ENCODE measurements at regions not wholly inside any gene's neighbourhood (a gene's known extent, or its start where the extent isn't known, plus 50 kb on each side); places are given as distances from the start of the nearest gene placed in this dataset.

DNA sequence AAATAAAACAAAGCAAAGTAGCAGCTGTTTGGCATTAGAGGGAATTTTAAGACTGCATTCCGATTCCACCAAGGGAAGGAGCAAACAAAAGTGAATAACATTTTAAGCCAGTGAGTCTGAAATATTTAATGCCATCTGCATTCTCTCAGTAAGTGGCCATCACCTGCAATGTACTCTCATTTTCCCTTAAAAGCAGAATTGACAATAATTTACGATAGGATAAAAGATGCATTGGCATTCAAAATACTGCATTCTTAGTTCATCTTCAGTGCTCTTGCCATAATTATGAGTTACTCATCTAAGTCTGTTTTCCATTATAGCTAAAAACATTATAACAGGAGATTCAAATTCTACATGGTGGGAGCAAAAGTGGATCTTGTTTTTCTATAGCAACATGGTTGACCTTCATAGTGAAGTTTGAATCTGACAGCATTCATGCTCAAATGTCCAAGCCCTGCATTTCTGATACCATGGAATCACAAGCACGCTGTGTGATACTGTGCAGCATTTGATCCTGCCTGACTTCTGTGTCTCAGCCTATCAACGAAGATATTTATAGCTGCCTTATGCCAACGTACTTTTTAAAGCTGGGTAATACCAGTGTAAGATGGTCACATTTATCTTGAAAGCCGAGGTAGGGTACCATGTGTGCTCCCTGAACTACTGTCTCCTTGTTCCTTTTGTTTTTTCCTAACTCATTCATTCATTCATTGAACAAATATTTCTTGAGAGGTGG, 355.3 kb upstream of the IGFBP7 start:
- TF ChIP-seq, protein P1, sequence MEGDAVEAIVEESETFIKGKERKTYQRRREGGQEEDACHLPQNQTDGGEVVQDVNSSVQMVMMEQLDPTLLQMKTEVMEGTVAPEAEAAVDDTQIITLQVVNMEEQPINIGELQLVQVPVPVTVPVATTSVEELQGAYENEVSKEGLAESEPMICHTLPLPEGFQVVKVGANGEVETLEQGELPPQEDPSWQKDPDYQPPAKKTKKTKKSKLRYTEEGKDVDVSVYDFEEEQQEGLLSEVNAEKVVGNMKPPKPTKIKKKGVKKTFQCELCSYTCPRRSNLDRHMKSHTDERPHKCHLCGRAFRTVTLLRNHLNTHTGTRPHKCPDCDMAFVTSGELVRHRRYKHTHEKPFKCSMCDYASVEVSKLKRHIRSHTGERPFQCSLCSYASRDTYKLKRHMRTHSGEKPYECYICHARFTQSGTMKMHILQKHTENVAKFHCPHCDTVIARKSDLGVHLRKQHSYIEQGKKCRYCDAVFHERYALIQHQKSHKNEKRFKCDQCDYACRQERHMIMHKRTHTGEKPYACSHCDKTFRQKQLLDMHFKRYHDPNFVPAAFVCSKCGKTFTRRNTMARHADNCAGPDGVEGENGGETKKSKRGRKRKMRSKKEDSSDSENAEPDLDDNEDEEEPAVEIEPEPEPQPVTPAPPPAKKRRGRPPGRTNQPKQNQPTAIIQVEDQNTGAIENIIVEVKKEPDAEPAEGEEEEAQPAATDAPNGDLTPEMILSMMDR (IDR thresholded peaks at IDR 0.05; ENCODE audit: low read depth, low read length, poor library complexity, severe bottlenecking) = no peak
- no peak for TF ChIP-seq EZH2phosphoT487 (IDR thresholded peaks at IDR 0.05; ENCODE audit: borderline replicate concordance, low read length)
- H3K36me3 ChIP-seq (ENCODE audit: control insufficient read depth, low read length) = no peaks in the 10 kb centered on the region
- H3K27ac ChIP-seq (ENCODE audit: low read depth, low read length) = no peak overlapping the region
- no peaks in the 10 kb centered on the region for H3K4me1 ChIP-seq (ENCODE audit: control insufficient read depth, low read length)
- no peaks in the 10 kb centered on the region for H4K20me1 ChIP-seq (ENCODE audit: control insufficient read depth, insufficient read depth, low read depth, low read length)
- H3K4me3 ChIP-seq (ENCODE audit: low read length) = no peak overlapping the region
- no peaks in the 10 kb centered on the region for H3K27me3 ChIP-seq (ENCODE audit: control insufficient read depth, low read length)
- H3K79me2 ChIP-seq (ENCODE audit: control insufficient read depth, low read length) = no peaks in the 10 kb centered on the region
- H3F3A ChIP-seq (ENCODE audit: control insufficient read depth, insufficient read depth) = no peaks in the 10 kb centered on the region
- no peak overlapping the region for H3K4me2 ChIP-seq (ENCODE audit: low read length)
- no peaks in the 10 kb centered on the region for H3K9me2 ChIP-seq (replicated peaks; ENCODE audit: control insufficient read depth, low read length)
- H3K9me3 ChIP-seq (ENCODE audit: control insufficient read depth, insufficient read depth, low read length) = no peaks in the 10 kb centered on the region

DNA sequence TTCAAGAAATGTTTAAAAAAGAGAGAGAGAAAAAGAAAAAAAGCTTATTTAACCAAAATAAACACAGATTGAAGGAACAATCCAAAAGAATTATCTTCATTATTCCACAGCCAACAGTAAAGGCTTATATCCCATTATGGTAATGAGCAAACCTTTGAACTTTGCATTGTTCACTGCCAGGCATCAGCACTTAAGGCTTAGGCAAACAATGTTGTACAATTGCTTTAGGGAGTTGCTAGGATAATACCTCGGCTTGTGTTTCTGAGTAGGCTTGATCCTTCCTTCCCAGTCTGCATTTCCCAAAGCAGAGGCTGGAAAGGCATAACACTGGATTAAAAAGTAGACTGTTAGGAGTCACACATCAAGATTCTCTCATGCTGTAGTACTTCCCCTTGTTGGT, 352.7 kb upstream of the IGFBP7 start:
- TF ChIP-seq, protein P1 (IDR thresholded peaks at IDR 0.05; ENCODE audit: low read depth, low read length, poor library complexity, severe bottlenecking) = no peak
- TF ChIP-seq EZH2phosphoT487 (IDR thresholded peaks at IDR 0.05; ENCODE audit: borderline replicate concordance, low read length) = no peak
- H3K4me2 ChIP-seq (ENCODE audit: low read length) = no peak overlapping the region
- no peak overlapping the region for H3K4me3 ChIP-seq (ENCODE audit: low read length)
- H3K27me3 ChIP-seq (ENCODE audit: control insufficient read depth, low read length) = no peaks in the 10 kb centered on the region
- H4K20me1 ChIP-seq (ENCODE audit: control insufficient read depth, insufficient read depth, low read depth, low read length) = no peaks in the 10 kb centered on the region
- H3K9me2 ChIP-seq (replicated peaks; ENCODE audit: control insufficient read depth, low read length) = no peaks in the 10 kb centered on the region
- no peaks in the 10 kb centered on the region for H3K9me3 ChIP-seq (ENCODE audit: control insufficient read depth, insufficient read depth, low read length)
- H3K36me3 ChIP-seq (ENCODE audit: control insufficient read depth, low read length) = no peaks in the 10 kb centered on the region
- no peaks in the 10 kb centered on the region for H3K79me2 ChIP-seq (ENCODE audit: control insufficient read depth, low read length)
- no peaks in the 10 kb centered on the region for H3F3A ChIP-seq (ENCODE audit: control insufficient read depth, insufficient read depth)
- H3K4me1 ChIP-seq (ENCODE audit: control insufficient read depth, low read length) = no peaks in the 10 kb centered on the region
- no peak overlapping the region for H3K27ac ChIP-seq (ENCODE audit: low read depth, low read length)

DNA sequence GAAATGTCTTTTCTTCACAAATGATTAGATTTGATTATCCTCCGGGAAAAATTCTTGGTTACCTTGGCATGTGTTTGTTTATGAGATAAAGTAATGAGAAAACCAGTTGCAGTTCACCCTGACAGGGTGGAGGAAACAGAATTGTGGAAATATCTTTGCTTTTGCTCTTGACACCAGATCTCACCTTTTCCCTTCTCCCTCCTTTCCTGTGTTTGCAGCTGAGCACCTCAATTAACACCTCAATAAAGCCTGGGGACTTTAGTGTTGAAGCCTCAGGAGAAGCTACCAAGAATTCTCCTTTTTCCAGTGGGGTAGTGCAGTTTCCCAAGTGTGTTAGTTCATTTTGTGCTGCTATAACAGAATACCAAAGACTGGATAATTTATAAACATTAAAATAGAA, 350.8 kb upstream of the IGFBP7 start:
- Histone ChIP-seq H3K36me3 (ENCODE audit: control insufficient read depth, low read length) (no peaks in the 10 kb centered on the region), H3K4me1 (ENCODE audit: control insufficient read depth, low read length) (no peaks in the 10 kb centered on the region), H3K9me3 (ENCODE audit: control insufficient read depth, insufficient read depth, low read length) (no peaks in the 10 kb centered on the region), H3K27ac (ENCODE audit: low read depth, low read length) (no peak overlapping the region), H3K79me2 (ENCODE audit: control insufficient read depth, low read length) (no peaks in the 10 kb centered on the region), H3F3A (ENCODE audit: control insufficient read depth, insufficient read depth) (no peaks in the 10 kb centered on the region), H3K4me2 (ENCODE audit: low read length) (no peak overlapping the region), H3K9me2 (replicated peaks; ENCODE audit: control insufficient read depth, low read length) (no peaks in the 10 kb centered on the region), H4K20me1 (ENCODE audit: control insufficient read depth, insufficient read depth, low read depth, low read length) (no peaks in the 10 kb centered on the region), H3K4me3 (ENCODE audit: low read length) (no peak overlapping the region), H3K27me3 (ENCODE audit: control insufficient read depth, low read length) (no peaks in the 10 kb centered on the region)
- no peak for TF ChIP-seq EZH2phosphoT487 (IDR thresholded peaks at IDR 0.05; ENCODE audit: borderline replicate concordance, low read length)
- TF ChIP-seq, protein P1 (IDR thresholded peaks at IDR 0.05; ENCODE audit: low read depth, low read length, poor library complexity, severe bottlenecking) = no peak

All from DOHH2 (cell line).